K562 (cell line): ENCODE measurements at regions not wholly inside any gene's neighbourhood (a gene's known extent, or its start where the extent isn't known, plus 50 kb on each side); places are given as distances from the start of the nearest gene placed in this dataset.

Experiments used
- ATAC-seq: fragments of 200-7000 bp; cut with Tn5 transposase; 3 replicates; pipeline ENCODE4 v1.9.1; 2020; ENCODE audit warnings: moderate library complexity
- BruUV-seq: library from RNA; stranded (reverse); fragments of 400-500 nt; replicated peaks from 2 replicates; lab custom pipeline; 2021; lab: Mats Ljungman, UMichigan
- CTCF ChIA-PET: fragments of 300-600 bp; formaldehyde crosslinking; extraction: SDS; loops from one replicate; lab custom pipeline; 2021; ENCODE audit warnings: low intra/inter-chr PET ratio; lab: Yijun Ruan, JAX
- POLR2A ChIA-PET: fragments of 300-600, 350-650 bp; sonication (Branson Sonifier 250); formaldehyde crosslinking; extraction: SDS; loops from one replicate; lab custom pipeline; 2021; ENCODE audit warnings: antibody characterized with exemption, inconsistent platforms; lab: Yijun Ruan, JAX
- DNase-seq, 4 experiments: peaks; one replicate each; pipeline versions ENCODE4 v3.0.0 to v3.0.0-alpha.2; 2011 to 2018; ENCODE audit warnings: low spot score in 3 of 4, mixed read lengths in 3 of 4; ENCODE audit errors: extremely low read depth in 1 of 4
- FAIRE-seq: peaks from 2 replicates; lab custom pipeline; 2011; peaks lifted over from hg19 to GRCh38; lab: Jason Lieb, UNC
- H2AFZ ChIP-seq: 2 replicates; pipeline ENCODE4 v1.6.0; 2011; ENCODE audit warnings: low read depth, low read length, control low read depth, inconsistent platforms
- H3K27ac ChIP-seq: fragments of 200-600 bp; 3 replicates; pipeline ENCODE4 v1.8.0; 2011; ENCODE audit warnings: low read depth, mild to moderate bottlenecking, control low read depth, inconsistent platforms, low read length, moderate library complexity, mixed read lengths; ENCODE audit errors: extremely low read depth
- H3K27me3 ChIP-seq, 2 experiments: fragments of 300-600 bp in 1 of 2; 2 replicates in 1 of 2; 3 replicates in 1 of 2; pipeline versions ENCODE4 v1.6.0 to v1.8.0; 2011; ENCODE audit warnings: inconsistent platforms in 2 of 2, low read length in 2 of 2, mild to moderate bottlenecking in 1 of 2, mixed read lengths in 1 of 2, moderate library complexity in 1 of 2; ENCODE audit not compliant: control insufficient read depth in 2 of 2, insufficient read depth in 2 of 2
- H3K36me3 ChIP-seq: fragments of 300-600 bp; 3 replicates; pipeline ENCODE4 v1.8.0; 2011; ENCODE audit warnings: mild to moderate bottlenecking, low read length, inconsistent platforms; ENCODE audit not compliant: control insufficient read depth, insufficient read depth
- H3K4me1 ChIP-seq, 2 experiments: fragments of 200-600 bp in 1 of 2; replicated peaks in 1 of 2; 2 replicates in 1 of 2; 3 replicates in 1 of 2; pipeline versions ENCODE4 v1.5.1 to v1.8.0; 2011; ENCODE audit warnings: inconsistent platforms in 2 of 2, low read length in 2 of 2, mild to moderate bottlenecking in 1 of 2, mixed read lengths in 1 of 2, moderate library complexity in 1 of 2; ENCODE audit not compliant: control insufficient read depth in 2 of 2, insufficient read depth in 2 of 2
- H3K4me2 ChIP-seq: 2 replicates; pipeline ENCODE4 v1.6.1; 2011; ENCODE audit warnings: low read length, control low read depth, inconsistent platforms, mixed read lengths; ENCODE audit not compliant: insufficient read depth
- H3K4me3 ChIP-seq: fragments of 200-600 bp; sonication (generic), shearing (Covaris generic); 2 replicates; pipeline ENCODE4 v1.5.1; 2016; ENCODE audit warnings: control low read depth, inconsistent platforms
- H3K79me2 ChIP-seq: fragments of 200-600 bp; 3 replicates; pipeline ENCODE4 v1.8.0; 2011; ENCODE audit warnings: low read length, inconsistent platforms; ENCODE audit not compliant: control insufficient read depth, insufficient read depth
- H3K9ac ChIP-seq, 2 experiments: 2 replicates each; pipeline versions ENCODE4 v1.6.0 to v1.6.1; 2011; ENCODE audit warnings: low read depth in 2 of 2, low read length in 2 of 2, control low read depth in 1 of 2, inconsistent platforms in 1 of 2, mild to moderate bottlenecking in 1 of 2, mixed read lengths in 1 of 2; ENCODE audit not compliant: insufficient read depth in 1 of 2
- H3K9me1 ChIP-seq: one replicate; pipeline ENCODE4 v1.6.0; 2011; ENCODE audit warnings: inconsistent platforms, mild to moderate bottlenecking, low read length, moderate library complexity; ENCODE audit not compliant: control insufficient read depth, insufficient read depth
- H3K9me3 ChIP-seq: replicated peaks from 2 replicates; pipeline ENCODE4 v1.5.1; 2011; ENCODE audit warnings: low read depth, low read length, inconsistent platforms; ENCODE audit not compliant: control insufficient read depth, insufficient read depth
- H4K20me1 ChIP-seq: replicated peaks from 2 replicates; pipeline ENCODE4 v1.6.1; 2011; ENCODE audit warnings: low read length, inconsistent platforms, mixed read lengths; ENCODE audit not compliant: control insufficient read depth, insufficient read depth
- ADNP ChIP-seq: fragments of 200-800 bp; sonication (Bioruptor generic); IDR thresholded peaks from 2 replicates; pipeline ENCODE4 v1.6.1; 2016; ENCODE audit warnings: missing genetic modification characterization, missing compliant biosample characterization
- ATF1 ChIP-seq, 2 experiments: fragments of 450-650 bp in 1 of 2; IDR thresholded peaks; 2 replicates each; pipeline ENCODE4 v1.6.1; 2016; ENCODE audit warnings: missing compliant biosample characterization in 1 of 2, missing genetic modification characterization in 1 of 2
- CREB3 ChIP-seq: fragments of 450-650 bp; conservative IDR thresholded peaks from 2 replicates; pipeline ENCODE4 v1.6.1; 2016; ENCODE audit warnings: missing genetic modification characterization, low read depth, mild to moderate bottlenecking, missing compliant biosample characterization, moderate library complexity
- HNRNPH1 ChIP-seq: fragments of 200-400 bp; formaldehyde crosslinking; optimal IDR thresholded peaks from 2 replicates; pipeline ENCODE3; 2017; ENCODE audit warnings: low read depth, mild to moderate bottlenecking, low read length, moderate library complexity
- JUNB ChIP-seq: fragments of 450-650 bp; formaldehyde crosslinking; conservative IDR thresholded peaks from 2 replicates; pipeline ENCODE4 v1.4.0; 2020; ENCODE audit warnings: mild to moderate bottlenecking
- NKRF ChIP-seq: fragments of 450-650 bp; IDR thresholded peaks from 2 replicates; pipeline ENCODE4 v1.6.1; 2016; ENCODE audit warnings: borderline replicate concordance
- SFPQ ChIP-seq: fragments of 200-400 bp; formaldehyde crosslinking; IDR thresholded peaks from 2 replicates; pipeline ENCODE4 v1.6.1; 2017; ENCODE audit warnings: mild to moderate bottlenecking, low read depth, low read length, moderate library complexity
- TCF15 ChIP-seq: fragments of 250-450 bp; sonication (Bioruptor Pico); IDR thresholded peaks from 2 replicates; pipeline ENCODE4 v1.8.0; 2022; ENCODE audit warnings: moderate library complexity, mild to moderate bottlenecking, inconsistent platforms
- ZNF398 ChIP-seq: fragments of 250-450 bp; sonication (Bioruptor Pico); IDR thresholded peaks from 2 replicates; pipeline ENCODE4 v1.8.0; 2021; ENCODE audit warnings: moderate library complexity, mild to moderate bottlenecking, inconsistent platforms
- WGBS: fragments of 100-300 bp; shearing (Covaris generic); methylation state at CpG from one replicate; pipeline ENCODE4 v1.1.6; 2016; ENCODE audit warnings: low coverage, mixed read lengths; ENCODE audit not compliant: insufficient coverage; ENCODE audit errors: missing lambda C conversion rate; 5-methylcytosine and 5-hydroxymethylcytosine counted together
- in situ Hi-C: fragments of 300-500 bp; cut with MboI; formaldehyde crosslinking; loops from 4 replicates; pipeline ENCODE4 v1.15.0; 2018; ENCODE audit warnings: inconsistent platforms, mixed read lengths
- intact Hi-C: fragments of 100-400 bp; cut with micrococcal nuclease; formaldehyde crosslinking; loops from 2 replicates; pipeline ENCODE4 v1.14.2; 2022

- ATAC-seq = no peak
- Histone ChIP-seq H3K9me3 (no peaks in the 10 kb centered on the region), H2AFZ (no peak overlapping the region), H3K36me3 (no peaks in the 10 kb centered on the region), H3K4me2 (no peak overlapping the region), H3K27ac (no peak overlapping the region), H3K4me3 (no peak overlapping the region), H3K4me1 (peaks cover 0 to 8% of the 10 kb centered on the region in 2 experiments; a peak in 1 of 5 replicates), H3K27me3 (peaks cover 0 to 4% of the 10 kb centered on the region in 2 experiments; a peak in 1 of 5 replicates), H3K9me1 (no peaks in the 10 kb centered on the region), H4K20me1 (no peaks in the 10 kb centered on the region), H3K79me2 (no peaks in the 10 kb centered on the region), H3K9ac (no peak overlapping the region)
- in situ Hi-C loops = no loop called here
- WGBS = 2% methylated on average over 11 of the region's 11 CpGs
- ChIA-PET CTCF (interaction anchor here (0.7 kb wide), 1 partner anchor 304 kb away, joined by 3 read pairs; no protein-coding TSS in a partner anchor), POLR2A (no interaction called here)
- intact Hi-C loops = no loop called here
- no peak for DNase-seq
- TF ChIP-seq JUNB (CRISPR knock-in tag) (no peak), CREB3 (no peak), SFPQ (no peak), HNRNPH1 (no peak), ADNP (tag) (no peak), TCF15 (CRISPR knock-in tag) (no peak), ATF1 (CRISPR knock-in tag; IDR thresholded peaks at IDR 0.05) (no peak), ATF1 (tag; IDR thresholded peaks at IDR 0.05) (no peak), NKRF (no peak), ZNF398 (CRISPR knock-in tag) (no peak)
- TF ChIP-seq, all 486 proteins: peak for 0
- no peak for FAIRE-seq
- BruUV-seq = no TSS peak
These were observed 165.2 kb upstream of the PPP1R3A start for GRCh38 chr7:114084002-114084471.
